Stimulated activated CD8-positive, alpha-beta memory T cell treated with anti-CD3 and anti-CD28 coated beads, Interleukin-12 subunit alpha, Interleukin-12 subunit beta, amount 100 ng/mL, for 1 hour (primary cell): ENCODE measurements at regions not wholly inside any gene's neighbourhood (a gene's known extent, or its start where the extent isn't known, plus 50 kb on each side); places are given as distances from the start of the nearest gene placed in this dataset.
"Not testable (repeated sequence)": the region's sequence is repeated elsewhere in the genome, so short reads cannot be mapped to it uniquely, and the experiment has no call there.

Experiments used
- DNase-seq: peaks from one replicate; pipeline ENCODE4 v3.0.0-alpha.2; 2020; ENCODE audit warnings: low read depth

DNA sequence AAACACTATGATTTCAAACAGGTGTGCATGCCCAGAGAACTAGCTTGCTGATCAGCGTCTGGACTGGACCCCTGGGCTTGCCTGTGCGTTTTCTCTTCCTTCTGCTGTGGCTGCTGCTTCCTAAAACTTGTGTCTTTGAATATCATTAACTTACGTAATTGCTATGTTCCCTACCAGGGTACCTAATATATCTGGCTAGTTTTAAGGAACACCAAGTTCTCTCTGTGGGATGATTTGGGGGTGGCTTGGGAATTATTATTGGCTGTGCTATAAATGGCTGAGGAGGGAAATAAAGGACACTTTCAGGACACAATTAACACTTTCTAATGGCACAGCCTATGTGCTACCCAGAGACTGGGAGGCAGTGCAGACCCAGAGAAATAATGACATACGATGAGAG lies 606.0 kb upstream of the RBFOX1 start:
- no peak for DNase-seq

DNA sequence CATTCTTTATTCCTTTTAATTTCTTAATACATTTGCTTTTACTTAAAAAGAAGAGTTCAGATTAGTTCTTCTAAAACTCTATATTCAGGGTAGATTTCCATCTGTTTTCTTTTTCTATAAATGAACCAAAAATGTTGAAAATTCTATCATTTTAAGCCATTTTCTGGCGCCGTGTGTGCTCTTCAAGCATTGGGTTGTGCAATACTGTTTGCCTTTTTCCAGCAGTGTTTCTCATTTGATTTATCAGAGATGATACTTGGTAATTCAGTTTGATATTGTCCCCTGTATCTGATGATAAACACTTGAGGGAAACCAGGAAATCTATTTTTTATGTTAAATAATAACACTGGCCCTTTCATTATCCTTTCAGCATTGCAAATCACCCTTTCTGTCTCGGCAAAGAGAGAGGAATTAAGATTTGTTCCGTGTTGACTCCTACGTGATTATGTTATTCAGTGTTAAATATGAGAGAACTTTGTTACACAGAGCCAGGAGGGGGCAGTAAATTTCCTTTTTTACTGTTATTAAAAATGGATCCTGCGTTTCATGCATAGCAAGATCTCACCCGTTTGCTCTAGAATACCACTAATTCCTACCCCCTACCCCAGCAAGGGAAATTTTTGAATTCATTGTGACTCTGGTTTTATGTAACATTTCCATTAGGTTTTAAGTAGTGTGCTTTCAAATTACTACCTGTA lies 606.9 kb upstream of the RBFOX1 start:
- no peak for DNase-seq

DNA sequence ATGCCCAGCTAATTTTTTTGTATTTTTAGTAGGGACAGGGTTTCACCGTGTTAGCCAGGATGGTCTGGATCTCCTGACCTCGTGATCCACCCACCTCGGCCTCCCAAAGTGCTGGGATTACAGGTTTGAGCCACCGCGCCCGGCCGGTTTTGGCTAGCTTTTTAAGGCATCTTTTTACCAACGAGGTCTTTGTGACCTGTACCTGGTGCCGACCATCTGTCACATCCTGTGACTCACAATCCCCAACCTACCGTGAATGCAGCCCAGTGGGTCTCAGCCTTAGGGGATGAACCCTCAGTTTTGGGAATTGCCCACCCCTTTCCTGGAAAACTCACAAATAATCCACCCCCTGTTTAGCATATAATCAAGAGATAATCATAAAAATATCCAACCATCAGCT lies 607.4 kb upstream of the RBFOX1 start:
- DNase-seq: not testable (repeated sequence)

DNA sequence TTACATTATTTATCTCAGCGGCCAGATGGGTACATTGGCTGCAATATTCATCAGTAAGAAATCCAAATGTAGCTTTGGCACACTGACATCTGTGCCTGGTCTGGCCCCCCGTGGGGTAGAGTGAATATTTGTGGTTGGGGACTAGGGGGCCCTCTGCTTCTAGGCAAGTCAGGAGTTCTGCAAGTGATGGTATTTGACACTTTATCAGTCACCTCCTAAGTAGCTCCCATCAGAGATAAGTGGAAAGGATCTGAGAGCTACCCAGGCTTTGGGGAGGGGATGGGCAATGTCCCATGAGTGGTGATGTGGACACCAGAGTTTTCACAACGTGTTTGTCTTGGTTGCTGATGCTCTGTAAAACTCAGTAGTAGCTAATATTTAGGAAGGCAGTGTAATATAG lies 609.9 kb upstream of the RBFOX1 start:
- no peak for DNase-seq

DNA sequence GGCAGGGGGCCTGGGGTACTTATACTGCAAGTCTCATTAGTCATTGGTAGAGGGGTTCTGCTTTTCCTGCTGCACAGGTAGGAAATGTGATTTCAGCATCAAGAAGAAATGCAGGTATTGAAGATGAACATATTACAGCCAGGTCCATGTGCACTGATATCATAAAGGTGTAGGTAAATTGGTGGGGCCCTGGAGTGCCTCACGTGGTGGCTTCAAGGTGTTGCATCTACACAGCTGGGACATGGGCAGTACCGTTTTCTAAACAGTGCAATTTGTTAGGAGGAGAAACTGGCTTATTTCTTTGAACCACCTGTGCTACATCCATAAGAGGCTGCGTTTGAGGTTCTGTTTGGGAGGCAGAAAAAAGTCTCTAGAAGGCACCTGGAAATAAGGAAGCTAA lies 618.1 kb upstream of the RBFOX1 start:
- DNase-seq: no peak

DNA sequence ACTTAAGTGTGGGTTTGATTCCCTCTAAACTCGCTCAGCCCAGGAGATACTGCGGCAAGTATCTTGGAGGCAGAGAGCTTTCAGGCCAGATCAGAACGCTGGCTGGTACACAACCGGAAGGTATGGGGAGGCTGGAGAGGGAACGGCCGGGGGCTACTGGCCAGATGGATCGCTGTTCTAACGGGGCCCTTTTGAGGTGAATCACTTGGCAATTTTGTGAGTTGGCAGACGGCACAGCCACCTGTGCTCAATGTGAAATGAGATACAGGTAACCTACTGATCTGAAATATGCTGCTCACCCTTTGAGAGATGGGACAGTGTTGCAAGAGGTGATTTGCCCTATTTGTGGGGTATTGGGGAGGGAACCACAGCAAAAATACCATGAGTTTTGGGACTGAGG lies 622.9 kb upstream of the RBFOX1 start:
- no peak for DNase-seq

DNA sequence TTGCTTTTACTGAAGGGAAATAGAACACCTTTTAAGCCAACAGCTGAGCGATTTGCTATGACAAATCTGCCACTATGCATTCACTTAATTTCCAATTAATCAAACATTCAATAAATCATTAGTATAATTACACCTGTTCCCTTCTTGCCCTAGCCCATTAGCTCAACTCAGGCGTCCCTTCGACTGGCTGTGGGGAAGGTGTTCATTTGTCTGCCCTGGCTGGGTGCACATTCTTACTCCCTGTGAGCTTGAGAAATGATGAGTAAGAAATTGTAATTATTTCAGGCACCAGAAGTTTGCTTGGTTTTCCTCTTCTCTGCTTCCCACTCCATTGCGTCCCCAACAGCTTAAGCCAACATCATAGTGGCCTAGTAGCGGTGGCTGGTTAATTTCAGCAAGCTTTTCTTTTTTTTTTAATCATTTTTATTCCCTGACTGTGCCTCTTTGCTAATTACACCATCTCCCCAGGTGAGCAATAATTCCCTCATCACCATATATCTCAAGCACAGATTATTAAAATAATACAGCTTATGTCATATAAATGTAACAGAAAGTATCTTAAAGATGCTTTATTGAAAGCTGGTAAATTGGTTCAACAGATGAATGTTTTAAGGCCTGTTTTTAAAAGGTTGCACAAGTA lies 623.9 kb upstream of the RBFOX1 start:
- no peak for DNase-seq

DNA sequence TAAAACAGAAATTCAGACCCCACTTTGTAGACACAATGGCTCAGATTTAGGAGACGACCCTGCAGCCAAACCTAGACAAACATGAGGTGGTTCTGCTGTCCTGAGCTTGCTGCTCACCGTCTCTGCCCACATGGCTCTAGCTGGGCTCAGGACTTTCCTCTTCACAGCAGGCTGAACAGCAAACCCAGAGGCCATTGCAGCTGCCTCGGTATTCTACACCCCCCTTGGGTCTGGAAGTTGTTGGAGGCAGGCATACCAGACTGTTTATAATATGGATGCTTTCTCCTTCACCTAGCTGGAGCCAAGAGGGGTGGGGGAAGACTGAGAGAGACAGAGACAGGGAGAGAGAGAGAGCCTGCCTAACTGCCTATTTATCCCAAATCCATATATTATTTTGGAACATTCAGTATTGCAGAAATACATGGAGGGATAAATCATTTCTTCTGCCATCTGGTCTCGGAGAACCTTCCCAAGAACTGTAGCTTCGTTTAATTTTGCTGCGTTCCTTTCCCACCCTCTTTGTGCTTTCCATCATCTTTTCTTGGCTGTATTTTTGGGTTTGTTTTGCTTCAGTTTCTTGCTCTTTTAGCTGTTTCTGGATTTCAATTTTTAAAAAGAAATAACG lies 628.2 kb upstream of the RBFOX1 start:
- no peak for DNase-seq

DNA sequence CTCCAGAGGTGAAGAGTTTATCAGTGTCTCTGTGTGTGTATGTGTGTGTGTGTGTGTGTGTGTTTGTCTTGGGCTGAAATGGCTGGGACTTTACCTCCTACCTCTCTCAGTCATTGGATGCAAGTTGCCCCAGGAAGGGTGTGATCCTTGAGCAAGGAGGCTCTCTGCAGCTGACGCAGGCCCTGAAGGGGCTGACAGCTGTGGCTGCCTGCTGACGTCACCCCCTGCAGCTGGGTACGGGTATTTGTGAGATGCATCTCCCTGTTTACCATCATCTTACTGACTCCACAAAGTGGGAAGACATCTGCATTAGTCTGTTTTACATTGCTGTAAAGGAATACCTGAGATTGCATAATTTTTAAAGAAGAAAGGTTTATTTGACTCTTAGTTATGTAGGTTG lies 631.5 kb upstream of the RBFOX1 start:
- no peak for DNase-seq

DNA sequence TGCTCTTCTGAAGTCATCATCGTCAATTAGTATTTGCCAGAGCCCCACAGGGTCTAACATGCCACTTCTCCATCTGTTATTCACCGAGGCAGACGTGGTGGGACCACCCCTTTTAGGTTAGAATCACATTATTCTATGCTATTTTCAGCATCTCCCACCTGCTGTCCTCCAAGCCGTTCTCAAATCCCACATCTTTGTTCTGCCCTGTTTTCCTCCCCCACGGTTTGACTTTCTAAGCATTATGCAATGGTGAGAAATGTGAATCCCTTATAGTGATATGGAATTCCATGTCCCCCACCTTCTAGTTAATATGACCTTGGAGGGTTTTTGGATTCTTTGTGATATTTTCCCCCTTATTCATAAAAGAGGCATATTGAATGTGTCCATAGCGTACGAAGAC lies 634.1 kb upstream of the RBFOX1 start:
- no peak for DNase-seq

DNA sequence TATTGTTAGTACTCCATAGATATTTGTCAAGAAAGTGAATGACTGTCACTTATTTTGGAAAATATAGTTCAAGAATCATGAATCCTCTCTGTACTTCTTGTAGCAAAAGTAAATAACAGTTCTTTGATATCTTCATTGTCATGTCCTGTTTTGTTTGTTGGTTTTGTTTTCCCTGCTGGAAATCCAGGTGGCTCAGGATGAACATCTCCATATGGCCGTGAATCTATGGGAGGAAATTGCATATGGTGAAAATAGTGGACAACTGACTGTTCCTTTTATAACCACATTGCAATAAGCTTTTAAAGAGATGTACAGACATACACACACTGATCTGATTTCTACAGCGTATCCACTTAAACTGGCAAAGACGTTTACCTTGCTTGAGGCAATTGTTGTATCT lies 637.0 kb upstream of the RBFOX1 start:
- no peak for DNase-seq

DNA sequence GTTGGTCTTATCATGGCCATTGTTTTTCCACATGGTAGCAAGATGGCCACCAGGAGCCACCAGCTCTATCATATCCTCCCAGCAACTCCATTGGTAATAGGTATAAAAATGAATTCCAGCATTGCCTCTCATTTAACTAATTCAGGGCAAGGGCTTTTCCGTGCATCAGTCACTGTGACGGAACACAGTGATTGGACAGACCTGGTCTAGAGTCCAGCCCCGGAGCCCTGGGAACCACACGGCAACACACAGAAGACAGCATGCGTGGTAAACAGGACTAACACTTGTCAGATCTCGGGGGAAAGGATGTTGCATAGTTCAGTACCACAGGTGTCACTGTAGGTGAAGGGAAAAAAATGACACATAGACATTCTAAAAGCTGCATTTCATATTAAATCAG lies 638.0 kb upstream of the RBFOX1 start:
- no peak for DNase-seq

DNA sequence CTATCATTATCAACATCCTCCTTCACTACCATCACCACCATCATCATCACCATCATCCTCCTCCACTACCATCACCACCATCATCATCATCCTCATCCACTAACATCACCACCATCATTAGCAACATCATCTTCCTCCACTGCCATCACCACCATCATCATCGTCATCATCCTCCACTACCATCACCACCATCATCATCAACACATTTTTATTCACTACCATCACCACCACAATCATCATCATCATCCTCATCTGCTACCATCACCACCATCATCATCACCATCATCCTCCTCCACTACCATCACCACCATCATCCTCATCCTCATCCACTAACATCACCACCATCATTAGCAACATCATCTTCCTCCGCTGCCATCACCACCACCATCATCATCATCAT lies 639.2 kb upstream of the RBFOX1 start:
- DNase-seq: not testable (repeated sequence)

DNA sequence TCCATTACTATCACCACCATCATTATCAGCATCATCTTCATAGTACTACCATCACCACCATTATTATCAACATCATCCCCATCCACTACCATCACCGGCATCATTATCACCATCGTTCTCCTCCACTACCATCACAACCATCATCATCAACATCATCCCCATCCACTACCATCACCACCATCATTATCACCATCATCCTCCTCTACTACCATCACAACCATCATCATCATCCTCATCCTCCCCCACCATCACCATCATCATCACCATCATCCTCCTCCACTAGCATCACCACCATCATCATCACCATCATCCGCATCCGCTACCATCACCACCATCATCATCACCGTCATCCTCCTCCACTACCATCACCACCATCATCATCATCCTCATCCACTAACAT lies 639.8 kb upstream of the RBFOX1 start:
- DNase-seq: no peak

DNA sequence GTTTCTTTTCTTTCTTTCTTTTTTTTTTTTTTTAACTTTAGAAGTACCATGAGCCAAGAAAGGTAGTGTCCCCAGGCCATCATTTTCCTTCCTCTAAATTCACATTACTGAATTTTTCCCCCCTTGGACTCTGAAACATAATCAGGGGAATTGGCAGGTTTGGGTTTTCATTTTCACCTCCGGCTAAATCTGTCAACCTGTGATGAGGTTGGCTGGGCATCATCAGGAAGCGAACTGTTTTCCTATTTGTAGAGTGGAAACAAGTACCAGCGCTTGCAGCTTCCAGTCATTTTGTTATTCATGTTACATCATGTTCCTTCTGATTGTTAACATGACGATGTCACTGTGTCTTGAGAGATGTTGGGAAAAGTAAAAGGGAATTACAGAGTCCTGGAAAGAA lies 641.9 kb upstream of the RBFOX1 start:
- no peak for DNase-seq

DNA sequence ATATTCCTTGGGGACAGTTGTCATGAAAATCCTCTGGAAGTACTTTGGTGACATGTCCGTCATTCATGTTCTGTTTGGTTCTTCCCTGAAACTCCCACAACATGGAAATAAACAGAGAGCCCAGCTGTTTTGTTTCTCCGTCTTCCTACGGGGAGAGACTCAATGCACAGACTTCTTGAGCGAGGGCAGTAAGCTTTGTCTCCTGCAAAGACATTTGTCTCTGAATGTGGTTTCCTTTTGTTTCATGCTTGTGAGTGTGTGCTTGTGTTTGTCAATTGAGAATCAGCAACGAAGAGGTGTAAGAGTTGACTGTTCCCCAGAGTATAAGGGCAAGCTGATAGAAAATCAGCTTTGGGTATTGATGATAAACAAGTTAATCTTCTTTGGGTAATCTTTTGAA lies 643.0 kb upstream of the RBFOX1 start:
- no peak for DNase-seq

DNA sequence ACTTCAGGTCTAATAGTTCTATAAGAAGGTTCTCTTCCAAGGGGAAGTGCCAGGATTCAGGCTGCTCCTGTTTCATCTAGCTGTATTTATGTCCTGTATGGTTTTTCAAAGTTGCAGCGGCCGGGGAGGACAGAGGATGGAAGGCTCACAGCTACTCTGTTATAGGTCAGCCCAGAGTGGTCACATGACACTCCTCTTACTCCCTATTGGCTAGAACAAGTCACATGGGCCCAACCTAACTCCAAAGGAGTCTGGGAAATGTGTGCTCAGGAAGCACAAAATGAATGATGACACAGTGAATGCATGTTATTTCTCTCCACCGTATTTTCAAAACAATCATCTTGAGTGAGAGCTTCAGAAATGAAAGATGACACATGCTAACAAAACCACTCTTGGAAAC lies 645.1 kb upstream of the RBFOX1 start:
- DNase-seq: no peak

DNA sequence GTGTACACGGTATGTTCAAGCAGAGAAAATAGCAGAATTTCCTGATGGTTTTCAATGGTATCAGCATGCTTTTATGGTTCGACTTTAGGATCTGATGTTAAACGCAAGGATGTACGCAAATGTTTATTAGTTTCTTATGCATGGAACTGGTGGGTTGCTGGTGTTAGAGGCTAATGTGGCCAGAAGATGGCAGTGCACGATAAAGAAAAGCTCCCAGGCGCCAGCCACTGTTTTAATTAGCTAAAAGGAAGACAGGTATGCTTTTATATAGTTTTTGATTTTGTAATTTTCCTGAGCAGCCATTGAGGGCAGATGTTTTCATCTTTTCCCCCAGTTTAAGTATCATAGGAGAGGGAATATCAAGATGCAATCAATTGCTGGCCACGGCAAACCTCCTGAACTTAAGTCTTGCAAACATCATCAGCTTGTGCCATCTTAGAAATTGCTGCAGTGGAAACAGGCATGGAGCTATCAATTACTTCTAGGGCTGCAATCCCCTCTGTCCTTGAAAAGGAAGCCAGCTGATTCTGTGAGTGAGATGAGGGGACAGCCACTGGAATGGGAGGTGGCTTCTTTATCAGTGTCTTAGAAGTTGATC lies 648.5 kb upstream of the RBFOX1 start:
- DNase-seq: no peak

DNA sequence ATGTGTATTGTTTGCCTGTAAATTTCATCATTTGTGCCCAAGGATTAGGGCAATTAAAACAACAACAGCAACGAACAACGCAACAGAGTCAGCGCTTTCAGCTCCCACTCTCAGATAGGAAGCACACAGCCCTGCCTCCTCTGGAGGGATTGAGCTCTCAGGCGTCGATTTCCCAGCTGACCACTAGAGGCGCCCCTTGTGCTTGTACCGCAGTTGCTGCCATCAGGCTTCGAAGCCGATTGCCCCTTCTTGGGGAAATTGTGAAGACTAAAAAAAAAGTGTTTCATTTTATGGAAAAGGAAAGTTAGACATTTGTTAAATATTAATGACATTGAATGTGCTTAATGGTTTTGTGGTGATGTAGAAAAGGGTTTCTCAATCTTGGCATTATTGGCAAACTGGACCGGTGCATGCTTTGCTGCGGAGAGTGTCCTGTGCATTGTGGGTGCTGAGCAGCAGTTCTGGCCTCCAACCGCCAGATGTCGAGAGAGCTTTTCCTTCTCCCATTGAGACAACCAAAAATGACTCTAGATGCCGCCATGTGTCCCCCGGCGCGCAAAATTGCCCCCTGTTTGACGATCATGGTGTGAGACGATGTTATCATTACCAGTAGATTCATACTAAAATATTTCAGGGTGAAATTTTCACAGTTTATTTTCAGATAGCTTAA lies 650.4 kb upstream of the RBFOX1 start:
- DNase-seq: no peak

DNA sequence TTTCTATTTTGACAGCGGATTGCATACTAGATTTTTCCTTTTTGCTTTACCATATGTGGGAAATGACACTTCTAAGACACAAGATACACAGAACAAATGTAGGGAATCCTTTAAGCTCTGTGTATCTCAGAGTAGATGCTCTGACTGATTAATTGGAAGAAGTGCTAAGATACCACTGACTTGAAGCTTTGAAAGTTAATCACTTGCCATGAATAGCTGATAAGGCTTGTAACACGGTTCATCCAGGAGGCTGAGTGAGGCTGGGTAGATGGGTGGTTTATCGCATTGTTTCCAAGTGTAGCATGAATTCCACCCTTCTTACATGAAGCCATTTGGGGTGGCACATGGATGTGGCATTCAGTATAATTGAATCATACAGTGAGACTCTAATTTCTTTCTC lies 654.1 kb upstream of the RBFOX1 start:
- no peak for DNase-seq

DNA sequence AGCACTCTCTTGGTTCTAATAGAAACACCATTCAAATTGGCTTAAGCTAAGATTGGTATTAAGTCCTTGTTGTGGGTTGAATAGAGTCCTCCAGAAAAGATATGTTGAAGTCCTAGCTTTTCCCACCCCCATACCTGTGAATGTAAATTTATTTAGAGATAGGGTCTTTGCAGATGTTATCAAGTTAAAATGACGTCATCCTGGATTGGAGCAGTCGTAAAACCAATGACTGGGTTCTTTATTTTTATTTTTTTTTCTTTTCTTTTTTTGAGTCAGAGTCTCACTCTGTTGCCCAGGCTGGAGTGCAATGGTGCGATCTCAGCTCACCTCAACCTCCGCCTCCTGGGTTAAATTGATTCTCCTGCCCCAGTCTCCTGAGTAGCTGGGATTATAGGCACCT lies 658.6 kb upstream of the RBFOX1 start:
- DNase-seq: no peak

DNA sequence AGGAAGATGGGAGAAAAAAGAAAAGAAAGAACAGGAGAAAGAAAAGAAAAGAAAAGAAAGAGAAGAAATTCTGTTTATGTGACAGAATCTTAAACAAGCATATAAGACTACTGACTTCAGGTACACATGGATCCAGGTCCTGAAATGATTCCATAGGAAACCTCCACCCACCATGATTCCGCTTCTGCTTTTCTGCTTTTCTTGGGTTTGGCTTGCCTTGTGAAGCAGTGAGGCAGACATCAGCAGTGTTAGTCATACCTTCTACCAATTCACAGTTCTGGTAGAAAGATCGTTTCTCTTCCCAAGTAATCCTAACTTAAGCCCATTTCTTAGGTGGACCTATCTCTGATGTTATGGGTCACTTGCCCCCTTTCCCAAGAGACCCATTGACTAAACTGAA lies 660.1 kb upstream of the RBFOX1 start:
- no peak for DNase-seq

DNA sequence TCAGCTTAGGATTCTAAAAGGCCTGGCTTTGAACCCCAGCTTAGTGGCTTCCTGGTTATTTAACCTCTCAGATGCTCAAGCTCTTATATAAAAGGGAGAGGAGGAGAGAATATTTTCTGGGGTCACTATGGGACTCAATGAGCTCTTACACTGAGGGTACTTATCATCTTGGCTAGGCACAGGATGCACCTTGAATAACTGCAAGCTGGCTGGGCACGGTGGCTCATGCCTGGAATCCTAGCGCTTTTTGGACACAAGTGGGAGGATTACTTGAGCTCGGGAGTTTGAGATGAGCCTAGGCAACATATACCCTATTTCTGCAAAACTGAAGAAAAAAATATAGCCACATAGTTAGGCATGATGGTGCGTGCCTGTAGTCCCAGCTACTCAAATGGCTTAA lies 665.3 kb upstream of the RBFOX1 start:
- DNase-seq: no peak
